ENCODE measurements at regions not wholly inside any gene's neighbourhood (a gene's known extent, or its start where the extent isn't known, plus 50 kb on each side); places are given as distances from the start of the nearest gene placed in this dataset.

DNA sequence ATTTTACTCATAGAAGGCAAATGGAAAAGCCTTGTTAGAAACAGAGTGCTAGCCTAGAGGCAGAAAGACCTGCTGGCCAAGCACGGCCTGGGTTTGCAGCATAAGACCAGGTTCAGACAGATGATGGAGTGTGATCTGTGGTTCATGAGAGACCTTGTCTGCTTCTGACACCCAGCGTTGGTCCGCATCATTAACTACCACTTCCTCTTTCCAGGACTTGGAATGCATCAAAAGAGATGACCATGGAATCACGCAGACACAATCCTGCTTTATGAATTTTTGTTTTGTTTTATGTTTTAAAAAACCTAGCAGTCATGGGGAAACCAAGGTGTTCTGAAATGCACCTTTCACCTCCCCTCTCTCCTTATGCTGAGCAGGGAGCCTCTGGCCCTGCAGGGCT lies 76.8 kb upstream of the SYNDIG1 start:
- no peaks in the 10 kb centered on the region for H3K36me3 ChIP-seq (replicated peaks in 1 of 2)
- intact Hi-C loops (cut with DNase I), result no loop called here
- no peak for DNase-seq
- H3K9me3 ChIP-seq (replicated peaks in 1 of 3), result no peaks in the 10 kb centered on the region
- TF ChIP-seq CTCF (IDR thresholded peaks at IDR 0.05) (no peak), POLR2A (IDR thresholded peaks at IDR 0.05) (no peak)
- H3K27ac ChIP-seq, result no peak overlapping the region
- H3K4me1 ChIP-seq (replicated peaks in 1 of 2), result no peaks in the 10 kb centered on the region
- no peak overlapping the region for H3K4me3 ChIP-seq
- H3K27me3 ChIP-seq, result no peaks in the 10 kb centered on the region
- 69 to 71% (median 70%) methylated on average over 4 of the region's 4 CpGs for WGBS, 4 donors

- Histone ChIP-seq H3K4me3 (no peak overlapping the region), H3K27me3 (no peaks in the 10 kb centered on the region), H3K27ac (no peak overlapping the region), H3K9me3 (replicated peaks in 1 of 3) (no peaks in the 10 kb centered on the region), H3K4me1 (replicated peaks in 1 of 2) (no peaks in the 10 kb centered on the region), H3K36me3 (replicated peaks in 1 of 2) (no peaks in the 10 kb centered on the region)
- intact Hi-C loops (cut with DNase I), result no loop called here
- no peak for TF ChIP-seq CTCF (IDR thresholded peaks at IDR 0.05)
- no peak for TF ChIP-seq POLR2A (IDR thresholded peaks at IDR 0.05)
- WGBS, 4 donors, result 52 to 75% (median 63%) methylated on average over 3 of the region's 3 CpGs
- peak in 3 of 7 donors; percentile 20 to 33 (median 32) for DNase-seq
Observed at GRCh38 chr20:24389686-24390085, 79.7 kb upstream of the SYNDIG1 start.

DNA sequence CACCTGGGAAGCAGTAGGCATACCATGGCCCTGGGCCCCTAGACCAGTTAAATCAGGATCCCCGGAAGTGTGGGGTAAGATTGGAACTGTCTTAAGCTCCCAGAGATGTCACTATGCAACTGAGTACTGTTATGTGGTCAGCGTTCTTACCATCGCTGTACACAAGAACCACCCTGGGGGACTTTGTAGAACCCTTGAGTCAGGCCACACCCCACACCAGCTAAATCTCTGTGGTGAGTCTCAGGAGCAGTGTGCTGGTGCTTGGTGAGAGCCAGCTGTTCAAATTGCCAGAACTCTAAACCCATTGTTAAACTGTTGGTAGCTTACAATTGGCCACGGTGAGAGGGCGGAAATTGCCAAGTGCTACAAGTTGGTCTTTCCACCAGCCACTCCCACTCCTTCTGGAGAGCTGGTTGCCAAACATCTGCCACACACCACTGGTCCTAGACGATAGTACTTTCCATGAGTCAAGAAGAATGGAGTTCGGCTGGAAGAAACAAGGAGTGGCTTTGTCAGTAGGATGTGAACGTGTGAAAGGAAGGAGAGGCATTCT lies 80.5 kb upstream of the SYNDIG1 start:
- Histone ChIP-seq H3K36me3 (replicated peaks in 1 of 2) (no peaks in the 10 kb centered on the region), H3K27ac (no peak overlapping the region)
- WGBS, 4 donors, result 72 to 78% (median 73%) methylated on average over 7 to 8 of the region's 8 CpGs

GRCh38 chr20:24385547-24385946 lies 83.9 kb upstream of the SYNDIG1 start:
- 79 to 89% (median 85%) methylated on average over 5 of the region's 5 CpGs for WGBS, 4 donors
- TF ChIP-seq CTCF (IDR thresholded peaks at IDR 0.05), result no peak
- TF ChIP-seq POLR2A (IDR thresholded peaks at IDR 0.05), result no peak
- Histone ChIP-seq H3K27me3 (no peaks in the 10 kb centered on the region), H3K36me3 (replicated peaks in 1 of 2) (no peaks in the 10 kb centered on the region), H3K4me1 (replicated peaks in 1 of 2) (no peaks in the 10 kb centered on the region), H3K9me3 (replicated peaks in 1 of 3) (no peaks in the 10 kb centered on the region), H3K27ac (no peak overlapping the region), H3K4me3 (no peak overlapping the region)
- intact Hi-C loops (cut with DNase I), result no loop called here
- DNase-seq, result no peak

More for the DNA sequence above, 80.5 kb upstream of the SYNDIG1 start:
- no peak for DNase-seq
- Histone ChIP-seq H3K9me3 (replicated peaks in 1 of 3) (no peaks in the 10 kb centered on the region), H3K4me3 (no peak overlapping the region), H3K27me3 (no peaks in the 10 kb centered on the region), H3K4me1 (replicated peaks in 1 of 2) (no peaks in the 10 kb centered on the region)
- intact Hi-C loops (cut with DNase I), result no loop called here
- TF ChIP-seq CTCF (IDR thresholded peaks at IDR 0.05), result no peak
- TF ChIP-seq POLR2A (IDR thresholded peaks at IDR 0.05), result no peak
